ENCODE measurements at regions not wholly inside any gene's neighbourhood (a gene's known extent, or its start where the extent isn't known, plus 50 kb on each side); places are given as distances from the start of the nearest gene placed in this dataset.

GRCh38 chr5:2946315-2946714 lies 194.8 kb upstream of the IRX2 start:
- no peak for TF ChIP-seq CTCF (IDR thresholded peaks at IDR 0.05)
- TF ChIP-seq POLR2AphosphoS5 (IDR thresholded peaks at IDR 0.05) = no peak
